GM12878 (cell line): ENCODE measurements at regions not wholly inside any gene's neighbourhood (a gene's known extent, or its start where the extent isn't known, plus 50 kb on each side); places are given as distances from the start of the nearest gene placed in this dataset.

Experiments
- ATAC-seq: fragments of 200-7000 bp; cut with Tn5 transposase; 3 replicates; pipeline ENCODE4 v1.9.1; 2020; ENCODE audit warnings: mild to moderate bottlenecking, moderate library complexity
- BruUV-seq: library from RNA; stranded (reverse); fragments of 400-500 nt; replicated peaks from 2 replicates; lab custom pipeline; 2021; lab: Mats Ljungman, UMichigan
- CTCF ChIA-PET: fragments of 300-600 bp; sonication (Branson Sonifier 250); formaldehyde crosslinking; extraction: SDS; loops from one replicate; lab custom pipeline; 2021; ENCODE audit warnings: inconsistent platforms; lab: Yijun Ruan, JAX
- POLR2A ChIA-PET: fragments of 350-600 bp; formaldehyde crosslinking; extraction: SDS; loops from one replicate; lab custom pipeline; 2021; ENCODE audit warnings: inconsistent platforms; lab: Charles Lee
- RAD21 ChIA-PET: fragments of 300-600 bp; sonication (Branson Sonifier 250); formaldehyde crosslinking; loops from one replicate; lab custom pipeline; 2023; ENCODE audit warnings: antibody characterized with exemption; ENCODE audit not compliant: unreplicated experiment; lab: Charles Lee
- SMC1A ChIA-PET: fragments of 300-600 bp; sonication (Branson Sonifier 250); formaldehyde crosslinking; loops from one replicate; lab custom pipeline; 2023; ENCODE audit not compliant: unreplicated experiment, uncharacterized antibody; lab: Charles Lee
- DNase-seq: peaks from one replicate; pipeline ENCODE4 v3.0.0-alpha.2; 2011; ENCODE audit warnings: low read depth, low spot score
- FAIRE-seq: peaks from 3 replicates; lab custom pipeline; 2011; peaks lifted over from hg19 to GRCh38; lab: Jason Lieb, UNC
- H2AFZ ChIP-seq: 2 replicates; pipeline ENCODE4 v1.6.0; 2011; ENCODE audit warnings: low read depth, low read length, control low read depth; ENCODE audit not compliant: control insufficient read depth
- H3K27ac ChIP-seq: 2 replicates; pipeline ENCODE4 v1.5.1; 2011; ENCODE audit warnings: control low read depth; ENCODE audit not compliant: control insufficient read depth, insufficient read depth
- H3K27me3 ChIP-seq, 2 experiments: replicated peaks in 1 of 2; 2 replicates each; pipeline versions ENCODE4 v1.6.0 to v1.6.1; 2011; ENCODE audit warnings: low read length in 1 of 2; ENCODE audit not compliant: control insufficient read depth in 2 of 2, insufficient read depth in 2 of 2
- H3K36me3 ChIP-seq, 2 experiments: 2 replicates each; pipeline ENCODE4 v1.5.1; 2011; ENCODE audit warnings: low read length in 1 of 2; ENCODE audit not compliant: control insufficient read depth in 2 of 2, insufficient read depth in 2 of 2
- H3K4me1 ChIP-seq: 2 replicates; pipeline ENCODE4 v1.6.1; 2011; ENCODE audit warnings: mild to moderate bottlenecking, low read length, moderate library complexity, mixed read lengths; ENCODE audit not compliant: control insufficient read depth, insufficient read depth
- H3K4me2 ChIP-seq: 2 replicates; pipeline ENCODE4 v1.6.0; 2011; ENCODE audit warnings: control low read depth; ENCODE audit not compliant: control insufficient read depth, insufficient read depth
- H3K4me3 ChIP-seq: fragments of 200-600 bp; sonication (generic); 2 replicates; pipeline ENCODE4 v1.5.1; 2016
- H3K79me2 ChIP-seq: 2 replicates; pipeline ENCODE4 v1.6.0; 2011; ENCODE audit warnings: low read length; ENCODE audit not compliant: control insufficient read depth, insufficient read depth
- H3K9ac ChIP-seq: 2 replicates; pipeline ENCODE4 v1.8.0; 2011; ENCODE audit warnings: low read length, control low read depth, mixed read lengths; ENCODE audit not compliant: control insufficient read depth, insufficient read depth
- H3K9me3 ChIP-seq: replicated peaks from 3 replicates; pipeline ENCODE4 v1.5.1; 2011; ENCODE audit warnings: mild to moderate bottlenecking, low read length; ENCODE audit not compliant: control insufficient read depth, insufficient read depth
- H4K20me1 ChIP-seq: 2 replicates; pipeline ENCODE4 v1.6.0; 2011; ENCODE audit not compliant: control insufficient read depth, insufficient read depth
- ATF3 ChIP-seq: IDR thresholded peaks from 2 replicates; pipeline ENCODE4 v1.6.1; 2011; ENCODE audit warnings: low read depth, mild to moderate bottlenecking, low read length, moderate library complexity, borderline replicate concordance; ENCODE audit errors: extremely low read depth
- CBFB ChIP-seq: IDR thresholded peaks from 2 replicates; pipeline ENCODE4 v1.6.1; 2016; ENCODE audit warnings: antibody characterized with exemption, low read depth
- CHD2 ChIP-seq: IDR thresholded peaks from 2 replicates; pipeline ENCODE4 v1.6.1; 2011; ENCODE audit warnings: low read depth, low read length, improper control_type of control experiment, borderline replicate concordance
- CHD4 ChIP-seq: fragments of 200-600 bp; sonication (generic); IDR thresholded peaks from 2 replicates; pipeline ENCODE4 v1.6.1; 2016; ENCODE audit warnings: mild to moderate bottlenecking
- ELK1 ChIP-seq: IDR thresholded peaks from 2 replicates; pipeline ENCODE4 v1.6.1; 2012; ENCODE audit warnings: low read depth, low read length, improper control_type of control experiment
- FOS ChIP-seq: IDR thresholded peaks from 3 replicates; pipeline ENCODE4 v1.6.1; 2011; ENCODE audit warnings: borderline replicate concordance; ENCODE audit not compliant: insufficient read length; ENCODE audit errors: extremely low read depth
- IKZF2 ChIP-seq, 2 experiments: fragments of 450-650 bp; IDR thresholded peaks; 2 replicates each; pipeline ENCODE4 v1.6.1; 2017; ENCODE audit warnings: mild to moderate bottlenecking in 2 of 2, moderate library complexity in 2 of 2
- IRF4 ChIP-seq: IDR thresholded peaks from 2 replicates; pipeline ENCODE4 v1.6.1; 2011; ENCODE audit warnings: low read depth, low read length
- IRF5 ChIP-seq: fragments of 450-650 bp; IDR thresholded peaks from 2 replicates; pipeline ENCODE4 v1.6.1; 2017; ENCODE audit warnings: borderline replicate concordance
- JUNB ChIP-seq: IDR thresholded peaks from 2 replicates; pipeline ENCODE4 v1.6.1; 2016; ENCODE audit warnings: antibody characterized with exemption, mild to moderate bottlenecking
- MEF2B ChIP-seq: fragments of 450-650 bp; IDR thresholded peaks from 2 replicates; pipeline ENCODE4 v1.6.1; 2018; ENCODE audit warnings: mild to moderate bottlenecking, moderate library complexity; ENCODE audit not compliant: partially characterized antibody, poor library complexity, severe bottlenecking
- RAD21 ChIP-seq: IDR thresholded peaks from 2 replicates; pipeline ENCODE4 v1.6.1; 2011; ENCODE audit warnings: mild to moderate bottlenecking, low read depth, low read length, moderate library complexity; ENCODE audit not compliant: insufficient read depth
- SP1 ChIP-seq: IDR thresholded peaks from one replicate; pipeline ENCODE4 v1.6.1; 2011; ENCODE audit warnings: low read depth, low read length
- USF2 ChIP-seq: IDR thresholded peaks from 2 replicates; pipeline ENCODE4 v1.6.1; 2011; ENCODE audit warnings: low read depth, low read length, improper control_type of control experiment, borderline replicate concordance
- YY1 ChIP-seq: IDR thresholded peaks from 2 replicates; pipeline ENCODE4 v1.6.1; 2011; ENCODE audit warnings: low read depth, mild to moderate bottlenecking, low read length
- ZBTB33 ChIP-seq: fragments of 450-650 bp; IDR thresholded peaks from 2 replicates; pipeline ENCODE4 v1.6.1; 2017; ENCODE audit warnings: mild to moderate bottlenecking
- WGBS: methylation state at CpG from one replicate; pipeline ENCODE4 v1.1.6; 2016; ENCODE audit warnings: low lambda C conversion rate; ENCODE audit not compliant: insufficient replicate concordance, insufficient coverage; ENCODE audit errors: missing lambda C conversion rate; 5-methylcytosine and 5-hydroxymethylcytosine counted together
- in situ Hi-C: fragments of 300-500 bp; cut with MboI; formaldehyde crosslinking; loops from 9 replicates; pipeline ENCODE4 v1.14.3; 2018; ENCODE audit warnings: mixed read lengths
- intact Hi-C: fragments of 100-400 bp; cut with micrococcal nuclease; formaldehyde crosslinking; loops from one replicate; pipeline ENCODE4 v1.14.2; 2022; ENCODE audit not compliant: unreplicated experiment

GRCh38 chr10:79009145-79009544 lies 59.6 kb upstream of the ZMIZ1 start:
- RAD21 ChIA-PET = no interaction called here
- TF ChIP-seq SP1 (no peak), MEF2B (no peak), IKZF2 (IDR thresholded peaks at IDR 0.05) (no peak), USF2 (no peak), IRF5 (no peak), CHD4 (no peak), FOS (no peak), ELK1 (no peak), RAD21 (no peak), ATF3 (no peak), JUNB (no peak), YY1 (no peak), CHD2 (no peak), IRF4 (no peak), CBFB (no peak), ZBTB33 (no peak)

More at GRCh38 chr10:79009145-79009544, 59.6 kb upstream of the ZMIZ1 start:
- no peaks in the 10 kb centered on the region for H4K20me1 ChIP-seq
- H3K4me2 ChIP-seq = no peak overlapping the region
- H3K4me3 ChIP-seq = no peak overlapping the region
- no peak overlapping the region for H3K9ac ChIP-seq
- H2AFZ ChIP-seq = no peak overlapping the region
- no peaks in the 10 kb centered on the region for H3K79me2 ChIP-seq
- no peak overlapping the region for H3K27ac ChIP-seq
- CTCF ChIA-PET = no interaction called here
- ATAC-seq (no peak), FAIRE-seq (no peak), DNase-seq (no peak)
- SMC1A ChIA-PET = no interaction called here
- H3K9me3 ChIP-seq = no peaks in the 10 kb centered on the region
- H3K27me3 ChIP-seq = no peaks in the 10 kb centered on the region; a peak in 2 of 4 replicates
- H3K36me3 ChIP-seq = no peaks in the 10 kb centered on the region
- intact Hi-C loops (no loop called here), in situ Hi-C loops (no loop called here)
- H3K4me1 ChIP-seq = no peaks in the 10 kb centered on the region
- POLR2A ChIA-PET = no interaction called here
- 50% methylated on average over 5 of the region's 5 CpGs for WGBS
- BruUV-seq = no TSS peak
